Kidney glomerular epithelial cell (primary cell): ENCODE measurements at regions not wholly inside any gene's neighbourhood (a gene's known extent, or its start where the extent isn't known, plus 50 kb on each side); places are given as distances from the start of the nearest gene placed in this dataset.

Experiments
- DNase-seq: peaks from one replicate; lab custom pipeline; 2025; lab: John Stamatoyannopoulos, UW

- DNase-seq: no peak
Measured at GRCh38 chr20:6231556-6231955, 108.7 kb upstream of the FERMT1 start.

- no peak for DNase-seq
Measured at GRCh38 chr20:6228302-6228843, 105.5 kb upstream of the FERMT1 start.

GRCh38 chr20:6213311-6213710, 90.5 kb upstream of the FERMT1 start:
- DNase-seq: no peak

- no peak for DNase-seq
Measured at GRCh38 chr20:6212903-6213302, 90.1 kb upstream of the FERMT1 start.

- DNase-seq: no peak
Measured at GRCh38 chr20:6209093-6209492, 86.3 kb upstream of the FERMT1 start.

- no peak for DNase-seq
Measured at GRCh38 chr20:6200092-6200491, 77.3 kb upstream of the FERMT1 start.

- no peak for DNase-seq
Measured at GRCh38 chr20:6185268-6185667, 62.4 kb upstream of the FERMT1 start.

- DNase-seq: no peak
Measured at GRCh38 chr20:6184086-6184485, 61.3 kb upstream of the FERMT1 start.

- DNase-seq: no peak
Measured at GRCh38 chr20:6180531-6180930, 57.7 kb upstream of the FERMT1 start.

- peak; percentile 40 for DNase-seq
Measured at GRCh38 chr20:6178537-6178936, 55.7 kb upstream of the FERMT1 start.

GRCh38 chr20:6173481-6173880, 50.7 kb upstream of the FERMT1 start:
- DNase-seq: no peak
